ENCODE measurements at regions not wholly inside any gene's neighbourhood (a gene's known extent, or its start where the extent isn't known, plus 50 kb on each side); places are given as distances from the start of the nearest gene placed in this dataset.
A peak's percentile ranks its signal among the peaks of the same experiment; 100 is the strongest.

GRCh38 chr1:87273291-87273690, 55.4 kb upstream of the LMO4 start:
- no peak for DNase-seq (ENCODE audit: low read depth)

- no peak for DNase-seq (ENCODE audit: low read depth)
Observed at GRCh38 chr1:87274851-87275250, 53.8 kb upstream of the LMO4 start.

- DNase-seq (ENCODE audit: low read depth): peak; percentile 49
Observed at GRCh38 chr1:87278825-87279535, 49.7 kb upstream of the LMO4 start.

Data from forelimb muscle (tissue), 1 donor.